Activated naive CD4-positive, alpha-beta T cell treated with Interleukin-2 at 50 U/mL for 16 hours (primary cell): ENCODE measurements at regions not wholly inside any gene's neighbourhood (a gene's known extent, or its start where the extent isn't known, plus 50 kb on each side); places are given as distances from the start of the nearest gene placed in this dataset.

Experiments used
- DNase-seq: peaks from one replicate; pipeline ENCODE4 v3.0.0-alpha.2; 2020

DNA sequence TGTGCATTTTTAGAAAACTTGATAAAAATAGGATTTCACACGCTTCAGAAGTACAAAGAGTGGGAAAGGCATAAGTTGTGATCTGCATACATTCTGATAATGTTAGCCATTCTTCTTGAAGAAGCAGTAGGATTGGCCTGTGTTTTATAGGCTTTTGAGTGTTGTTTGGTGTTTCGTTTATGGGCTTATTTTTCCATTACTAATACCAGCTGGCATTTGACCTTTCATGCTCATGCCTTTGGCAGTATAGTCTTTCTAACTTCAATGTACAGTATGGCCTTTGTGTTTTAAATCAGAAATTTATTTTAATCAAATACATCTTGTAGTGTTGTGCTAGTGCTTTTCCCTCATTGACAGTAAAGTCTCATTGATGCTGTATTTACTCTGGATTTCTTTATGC is 51.5 kb upstream of the SLC4A4 start:
- DNase-seq = no peak

DNA sequence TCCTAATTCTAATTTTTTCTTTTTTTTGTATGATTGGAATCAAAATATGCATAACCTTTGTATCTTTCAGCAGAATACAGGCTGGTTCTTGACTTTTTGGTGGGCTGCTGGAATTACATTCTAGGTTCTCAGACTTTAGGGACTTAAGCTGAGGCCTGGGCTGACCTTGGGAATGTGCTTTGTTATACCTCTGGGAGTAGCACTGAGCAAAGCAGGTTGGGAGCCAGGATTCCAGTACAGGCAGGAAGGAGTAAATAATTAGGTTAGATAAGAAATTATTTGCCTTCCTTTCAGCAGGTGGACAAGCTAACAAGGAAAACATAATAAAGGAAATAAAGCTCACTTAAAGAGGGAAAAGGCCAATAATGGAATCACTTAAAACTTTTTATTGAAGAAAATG is 49.9 kb upstream of the SLC4A4 start:
- no peak for DNase-seq
